Fibroblast of lung (primary cell): ENCODE measurements at regions not wholly inside any gene's neighbourhood (a gene's known extent, or its start where the extent isn't known, plus 50 kb on each side); places are given as distances from the start of the nearest gene placed in this dataset.

Experiments used
- DNase-seq, 2 donors: peaks; one replicate each; pipeline versions ENCODE4 v3.0.0 to v3.0.0-alpha.2; 2010; ENCODE audit warnings: low read depth in 2 of 2
- H2AFZ ChIP-seq: 2 replicates; pipeline ENCODE4 v1.5.1; 2012; ENCODE audit warnings: low read length, control low read depth, inconsistent platforms
- H3K27ac ChIP-seq: 2 replicates; pipeline ENCODE4 v1.5.1; 2011; ENCODE audit warnings: low read length, control low read depth; ENCODE audit not compliant: insufficient read depth
- H3K27me3 ChIP-seq: 2 replicates; pipeline ENCODE4 v1.5.1; 2011; ENCODE audit warnings: mild to moderate bottlenecking, low read length; ENCODE audit not compliant: control insufficient read depth, insufficient read depth
- H3K36me3 ChIP-seq: 2 replicates; pipeline ENCODE4 v1.5.1; 2011; ENCODE audit warnings: low read length; ENCODE audit not compliant: control insufficient read depth, insufficient read depth
- H3K4me1 ChIP-seq: 2 replicates; pipeline ENCODE4 v1.5.1; 2011; ENCODE audit warnings: low read length; ENCODE audit not compliant: control insufficient read depth, insufficient read depth; ENCODE audit errors: extremely low read depth
- H3K4me2 ChIP-seq: 2 replicates; pipeline ENCODE4 v1.5.1; 2011; ENCODE audit warnings: low read length, control low read depth; ENCODE audit not compliant: insufficient read depth; ENCODE audit errors: extremely low read depth
- H3K4me3 ChIP-seq, 4 experiments: fragments of 200-600 bp in 1 of 4; sonication (generic) in 1 of 4; replicated peaks in 1 of 4; 2 replicates each; pipeline ENCODE4 v1.5.1; 2011 to 2016; ENCODE audit warnings: low read length in 4 of 4, low read depth in 3 of 4, mild to moderate bottlenecking in 3 of 4, control low read depth in 2 of 4, inconsistent platforms in 1 of 4, mixed read lengths in 1 of 4; ENCODE audit not compliant: insufficient read depth in 1 of 4; ENCODE audit errors: control extremely low read depth in 1 of 4
- H3K79me2 ChIP-seq: 2 replicates; pipeline ENCODE4 v1.5.1; 2012; ENCODE audit warnings: mild to moderate bottlenecking, low read length, inconsistent platforms; ENCODE audit not compliant: control insufficient read depth, insufficient read depth
- H3K9ac ChIP-seq: 2 replicates; pipeline ENCODE4 v1.5.1; 2011; ENCODE audit warnings: mild to moderate bottlenecking, low read length, control low read depth; ENCODE audit not compliant: insufficient read depth
- H3K9me3 ChIP-seq: 2 replicates; pipeline ENCODE4 v1.5.1; 2012; ENCODE audit warnings: low read depth, low read length; ENCODE audit not compliant: control insufficient read depth, insufficient read depth
- H4K20me1 ChIP-seq: 2 replicates; pipeline ENCODE4 v1.5.1; 2011; ENCODE audit warnings: low read length; ENCODE audit not compliant: control insufficient read depth, insufficient read depth; ENCODE audit errors: extremely low read depth
- CTCF ChIP-seq, 2 donors: IDR thresholded peaks in 1 of 2; conservative IDR thresholded peaks in 1 of 2; 1 replicate in 1 of 2; 2 replicates in 1 of 2; pipeline ENCODE4 v1.5.1; 2011 to 2012; ENCODE audit warnings: low read length in 2 of 2, control low read depth in 1 of 2, inconsistent platforms in 1 of 2, low read depth in 1 of 2, mild to moderate bottlenecking in 1 of 2
- EZH2 ChIP-seq: IDR thresholded peaks from 2 replicates; pipeline ENCODE4 v1.5.1; 2012; ENCODE audit warnings: low read length, control low read depth, mild to moderate bottlenecking; ENCODE audit errors: missing control alignments

- Histone ChIP-seq H3K27ac (no peak overlapping the region), H4K20me1 (no peaks in the 10 kb centered on the region)
These were observed 50.8 kb upstream of the NAV2 start for GRCh38 chr11:19661827-19662226.

GRCh38 chr11:19660076-19660475 lies 52.6 kb upstream of the NAV2 start:
- Histone ChIP-seq H2AFZ (no peak overlapping the region), H4K20me1 (no peaks in the 10 kb centered on the region), H3K79me2 (no peaks in the 10 kb centered on the region), H3K9ac (no peak overlapping the region), H3K9me3 (no peaks in the 10 kb centered on the region), H3K36me3 (no peaks in the 10 kb centered on the region), H3K27me3 (no peaks in the 10 kb centered on the region), H3K4me3 (no peak overlapping the region), H3K4me2 (no peak overlapping the region), H3K4me1 (peaks cover 7% of the 10 kb centered on the region), H3K27ac (no peak overlapping the region)
- DNase-seq, result peak; percentile 70 to 81
- TF ChIP-seq CTCF (conservative IDR thresholded peaks at IDR 0.05 in 1 of 2, IDR thresholded peaks at IDR 0.05 in 1 of 2; ENCODE audit: low read depth in 1 of 2, low read length in 2 of 2) (no peak), EZH2 (no peak)

More at GRCh38 chr11:19661827-19662226, 50.8 kb upstream of the NAV2 start:
- Histone ChIP-seq H2AFZ (no peak overlapping the region), H3K27me3 (no peaks in the 10 kb centered on the region), H3K4me2 (no peak overlapping the region), H3K9me3 (no peaks in the 10 kb centered on the region), H3K79me2 (no peaks in the 10 kb centered on the region), H3K36me3 (no peaks in the 10 kb centered on the region), H3K4me1 (peaks cover 10% of the 10 kb centered on the region), H3K9ac (no peak overlapping the region), H3K4me3 (no peak overlapping the region)
- DNase-seq, result no peak
- no peak for TF ChIP-seq CTCF (conservative IDR thresholded peaks at IDR 0.05 in 1 of 2, IDR thresholded peaks at IDR 0.05 in 1 of 2; ENCODE audit: low read depth in 1 of 2, low read length in 2 of 2)
- TF ChIP-seq EZH2, result no peak

GRCh38 chr11:19659529-19659928 lies 53.1 kb upstream of the NAV2 start:
- no peaks in the 10 kb centered on the region for H3K79me2 ChIP-seq
- peaks cover 4% of the 10 kb centered on the region for H3K4me1 ChIP-seq
- H3K27ac ChIP-seq, result no peak overlapping the region
- no peak overlapping the region for H3K9ac ChIP-seq
- no peak overlapping the region for H2AFZ ChIP-seq
- no peaks in the 10 kb centered on the region for H3K36me3 ChIP-seq
- H4K20me1 ChIP-seq, result no peaks in the 10 kb centered on the region
- no peak for TF ChIP-seq EZH2
- TF ChIP-seq CTCF (conservative IDR thresholded peaks at IDR 0.05 in 1 of 2, IDR thresholded peaks at IDR 0.05 in 1 of 2; ENCODE audit: low read depth in 1 of 2, low read length in 2 of 2), result no peak
- DNase-seq, result no peak
- no peak overlapping the region for H3K4me3 ChIP-seq
- H3K4me2 ChIP-seq, result no peak overlapping the region
- no peaks in the 10 kb centered on the region for H3K27me3 ChIP-seq
- H3K9me3 ChIP-seq, result no peaks in the 10 kb centered on the region
